Gastrocnemius medialis (tissue), 4 donors: ENCODE measurements at regions not wholly inside any gene's neighbourhood (a gene's known extent, or its start where the extent isn't known, plus 50 kb on each side); places are given as distances from the start of the nearest gene placed in this dataset.

ENCODE experiments used
- POLR2A ChIP-seq, 2 donors: fragments of 450-650 bp; IDR thresholded peaks; one replicate each; pipeline ENCODE4 v1.6.1; 2017; ENCODE audit warnings: antibody characterized with exemption in 2 of 2, mild to moderate bottlenecking in 2 of 2, moderate library complexity in 2 of 2
- TF ChIP-seq, protein P1 (sequence below), 5 experiments: fragments of 450-650 bp in 3 of 5; fragments of 200-600 bp in 2 of 5; sonication (generic) in 2 of 5; IDR thresholded peaks in 4 of 5; conservative IDR thresholded peaks in 1 of 5; 1 replicate in 4 of 5; 2 replicates in 1 of 5; pipeline ENCODE4 v1.5.1; 2016 to 2019; ENCODE audit warnings: antibody characterized with exemption in 5 of 5, mild to moderate bottlenecking in 3 of 5, moderate library complexity in 3 of 5

DNA sequence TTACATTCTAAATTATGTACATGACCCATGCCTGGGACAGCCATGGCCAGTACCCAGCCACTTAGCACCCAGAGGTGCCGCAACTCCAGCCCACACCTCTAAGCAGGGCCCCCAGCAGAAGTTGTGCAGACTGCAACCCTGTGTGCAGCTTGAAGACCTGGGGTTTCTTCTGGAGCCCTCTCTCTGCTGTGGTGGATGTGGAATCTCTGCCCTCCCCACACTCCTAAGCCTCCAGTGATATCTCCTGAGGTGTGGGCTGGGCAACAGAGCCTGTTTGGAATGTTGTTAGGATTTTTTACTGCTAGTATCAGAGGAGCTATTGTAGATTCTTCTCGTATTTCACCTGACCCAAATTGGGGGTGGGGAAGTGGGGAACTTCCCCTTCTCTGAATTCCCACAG lies 59.4 kb upstream of the TUNAR start:
- TF ChIP-seq, protein P1, sequence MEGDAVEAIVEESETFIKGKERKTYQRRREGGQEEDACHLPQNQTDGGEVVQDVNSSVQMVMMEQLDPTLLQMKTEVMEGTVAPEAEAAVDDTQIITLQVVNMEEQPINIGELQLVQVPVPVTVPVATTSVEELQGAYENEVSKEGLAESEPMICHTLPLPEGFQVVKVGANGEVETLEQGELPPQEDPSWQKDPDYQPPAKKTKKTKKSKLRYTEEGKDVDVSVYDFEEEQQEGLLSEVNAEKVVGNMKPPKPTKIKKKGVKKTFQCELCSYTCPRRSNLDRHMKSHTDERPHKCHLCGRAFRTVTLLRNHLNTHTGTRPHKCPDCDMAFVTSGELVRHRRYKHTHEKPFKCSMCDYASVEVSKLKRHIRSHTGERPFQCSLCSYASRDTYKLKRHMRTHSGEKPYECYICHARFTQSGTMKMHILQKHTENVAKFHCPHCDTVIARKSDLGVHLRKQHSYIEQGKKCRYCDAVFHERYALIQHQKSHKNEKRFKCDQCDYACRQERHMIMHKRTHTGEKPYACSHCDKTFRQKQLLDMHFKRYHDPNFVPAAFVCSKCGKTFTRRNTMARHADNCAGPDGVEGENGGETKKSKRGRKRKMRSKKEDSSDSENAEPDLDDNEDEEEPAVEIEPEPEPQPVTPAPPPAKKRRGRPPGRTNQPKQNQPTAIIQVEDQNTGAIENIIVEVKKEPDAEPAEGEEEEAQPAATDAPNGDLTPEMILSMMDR (IDR thresholded peaks at IDR 0.05 in 4 of 5, conservative IDR thresholded peaks at IDR 0.05 in 1 of 5) = no peak
- no peak for TF ChIP-seq POLR2A (IDR thresholded peaks at IDR 0.05)
